ENCODE measurements at regions not wholly inside any gene's neighbourhood (a gene's known extent, or its start where the extent isn't known, plus 50 kb on each side); places are given as distances from the start of the nearest gene placed in this dataset.
A peak's percentile ranks its signal among the peaks of the same experiment; 100 is the strongest.
"Not testable (repeated sequence)": the region's sequence is repeated elsewhere in the genome, so short reads cannot be mapped to it uniquely, and the experiment has no call there.

- Mint-ChIP-seq H3K4me3 (no peak overlapping the region), H3K9me3 (no peaks in the 10 kb centered on the region), H3K27me3 (peaks cover 0 to 13% (median 4%) of the 10 kb centered on the region in 5 donors), H3K27ac (no peak overlapping the region), H3K4me1 (no peaks in the 10 kb centered on the region), H3K36me3 (no peaks in the 10 kb centered on the region)
- Histone ChIP-seq H3K27ac (ENCODE audit: low read depth, low read length) (no peak overlapping the region), H3K9me3 (ENCODE audit: control insufficient read depth in 2 of 3, low read length in 3 of 3) (no peaks in the 10 kb centered on the region), H3K36me3 (ENCODE audit: control insufficient read depth in 2 of 3, insufficient read depth in 3 of 3, low read length in 3 of 3) (no peaks in the 10 kb centered on the region), H3K4me1 (ENCODE audit: control insufficient read depth in 2 of 2, insufficient read depth in 2 of 2, low read length in 2 of 2) (no peaks in the 10 kb centered on the region), H3K4me3 (ENCODE audit: low read length) (no peak overlapping the region), H3K27me3 (ENCODE audit: control insufficient read depth in 2 of 2, insufficient read depth in 2 of 2, low read length in 2 of 2) (no peaks in the 10 kb centered on the region)
- ChIA-PET CTCF (no interaction called here), POLR2A (no interaction called here)
- intact Hi-C loops (cut with micrococcal nuclease): no loop called here
- no peak for DNase-seq
- no peak for ATAC-seq
These were observed 397.7 kb downstream of the RPS6KC1 start for GRCh38 chr1:213448776-213449175.

GRCh38 chr1:213452501-213452900 is 401.5 kb downstream of the RPS6KC1 start:
- H3K27ac ChIP-seq (ENCODE audit: low read depth, low read length): no peak overlapping the region
- no peaks in the 10 kb centered on the region for H3K4me1 ChIP-seq (ENCODE audit: control insufficient read depth in 2 of 2, insufficient read depth in 2 of 2, low read length in 2 of 2)
- POLR2A ChIA-PET: no interaction called here
- Mint-ChIP-seq H3K9me3 (peaks cover 0 to 2% (median 0%) of the 10 kb centered on the region in 11 donors), H3K27me3 (peaks cover 0 to 17% (median 0%) of the 10 kb centered on the region in 5 donors), H3K27ac (no peak overlapping the region), H3K36me3 (no peaks in the 10 kb centered on the region), H3K4me1 (no peaks in the 10 kb centered on the region), H3K4me3 (no peak overlapping the region)
- no peak overlapping the region for H3K4me3 ChIP-seq (ENCODE audit: low read length)
- intact Hi-C loops (cut with micrococcal nuclease): no loop called here
- no peaks in the 10 kb centered on the region for H3K36me3 ChIP-seq (ENCODE audit: control insufficient read depth in 2 of 3, insufficient read depth in 3 of 3, low read length in 3 of 3)
- no peaks in the 10 kb centered on the region for H3K27me3 ChIP-seq (ENCODE audit: control insufficient read depth in 2 of 2, insufficient read depth in 2 of 2, low read length in 2 of 2)
- ATAC-seq: peak; percentile 27
- CTCF ChIA-PET: no interaction called here
- H3K9me3 ChIP-seq (ENCODE audit: control insufficient read depth in 2 of 3, low read length in 3 of 3): no peaks in the 10 kb centered on the region
- no peak for DNase-seq

DNA sequence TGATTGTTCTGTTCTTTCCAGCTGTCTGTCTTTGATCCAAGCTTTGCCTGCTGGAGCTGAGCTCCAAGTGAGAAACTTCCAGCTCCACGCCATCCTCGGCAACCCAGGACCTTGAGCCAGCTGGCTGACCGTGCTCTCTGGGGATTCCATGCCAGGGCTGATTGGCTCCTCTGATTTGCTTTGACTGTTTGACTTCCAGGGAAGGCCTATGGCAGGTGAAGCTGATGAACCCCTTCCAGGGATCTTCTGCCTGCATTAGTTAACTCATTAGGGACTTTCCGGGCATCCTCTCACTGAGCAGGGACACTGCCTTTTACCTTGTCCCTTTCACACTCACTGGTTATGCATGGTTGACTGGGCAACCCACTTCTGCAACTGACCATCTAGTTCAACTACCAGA is 406.1 kb downstream of the RPS6KC1 start:
- ATAC-seq (no peak), DNase-seq (no peak)
- no peaks in the 10 kb centered on the region for H3K4me1 ChIP-seq (ENCODE audit: control insufficient read depth in 2 of 2, insufficient read depth in 2 of 2, low read length in 2 of 2)
- Mint-ChIP-seq H3K27ac (no peak overlapping the region), H3K4me3 (no peak overlapping the region), H3K4me1 (no peaks in the 10 kb centered on the region), H3K9me3 (peaks cover 0 to 12% (median 5%) of the 10 kb centered on the region in 11 donors), H3K27me3 (peaks cover 0 to 24% (median 6%) of the 10 kb centered on the region in 5 donors), H3K36me3 (no peaks in the 10 kb centered on the region)
- H3K36me3 ChIP-seq (ENCODE audit: control insufficient read depth in 2 of 3, insufficient read depth in 3 of 3, low read length in 3 of 3): no peaks in the 10 kb centered on the region
- H3K4me3 ChIP-seq (ENCODE audit: low read length): no peak overlapping the region
- CTCF ChIA-PET: no interaction called here
- no peaks in the 10 kb centered on the region for H3K27me3 ChIP-seq (ENCODE audit: control insufficient read depth in 2 of 2, insufficient read depth in 2 of 2, low read length in 2 of 2)
- H3K27ac ChIP-seq (ENCODE audit: low read depth, low read length): no peak overlapping the region
- POLR2A ChIA-PET: no interaction called here
- H3K9me3 ChIP-seq (ENCODE audit: control insufficient read depth in 2 of 3, low read length in 3 of 3): no peaks in the 10 kb centered on the region
- intact Hi-C loops (cut with micrococcal nuclease): no loop called here

GRCh38 chr1:213457733-213458132 is 406.7 kb downstream of the RPS6KC1 start:
- Mint-ChIP-seq H3K4me3 (no peak overlapping the region), H3K4me1 (no peaks in the 10 kb centered on the region), H3K36me3 (no peaks in the 10 kb centered on the region), H3K9me3 (peaks cover 0 to 12% (median 5%) of the 10 kb centered on the region in 11 donors), H3K27ac (no peak overlapping the region), H3K27me3 (peaks cover 0 to 24% (median 6%) of the 10 kb centered on the region in 5 donors)
- POLR2A ChIA-PET: no interaction called here
- CTCF ChIA-PET: no interaction called here
- H3K27ac ChIP-seq (ENCODE audit: low read depth, low read length): no peak overlapping the region
- H3K36me3 ChIP-seq (ENCODE audit: control insufficient read depth in 2 of 3, insufficient read depth in 3 of 3, low read length in 3 of 3): no peaks in the 10 kb centered on the region
- intact Hi-C loops (cut with micrococcal nuclease): no loop called here
- no peak for ATAC-seq
- no peak for DNase-seq
- H3K27me3 ChIP-seq (ENCODE audit: control insufficient read depth in 2 of 2, insufficient read depth in 2 of 2, low read length in 2 of 2): no peaks in the 10 kb centered on the region
- H3K9me3 ChIP-seq (ENCODE audit: control insufficient read depth in 2 of 3, low read length in 3 of 3): no peaks in the 10 kb centered on the region
- no peaks in the 10 kb centered on the region for H3K4me1 ChIP-seq (ENCODE audit: control insufficient read depth in 2 of 2, insufficient read depth in 2 of 2, low read length in 2 of 2)
- no peak overlapping the region for H3K4me3 ChIP-seq (ENCODE audit: low read length)

GRCh38 chr1:213462374-213462773 is 411.3 kb downstream of the RPS6KC1 start:
- CTCF ChIA-PET; intact Hi-C loops (cut with micrococcal nuclease); H3K4me3 Mint-ChIP-seq; H3K36me3 ChIP-seq (ENCODE audit: control insufficient read depth in 2 of 3, insufficient read depth in 3 of 3, low read length in 3 of 3); H3K9me3 ChIP-seq (ENCODE audit: control insufficient read depth in 2 of 3, low read length in 3 of 3); ATAC-seq; H3K27ac Mint-ChIP-seq; H3K4me1 Mint-ChIP-seq; H3K4me3 ChIP-seq (ENCODE audit: low read length); H3K36me3 Mint-ChIP-seq; DNase-seq; H3K27ac ChIP-seq (ENCODE audit: low read depth, low read length); H3K4me1 ChIP-seq (ENCODE audit: control insufficient read depth in 2 of 2, insufficient read depth in 2 of 2, low read length in 2 of 2); POLR2A ChIA-PET; H3K27me3 ChIP-seq (ENCODE audit: control insufficient read depth in 2 of 2, insufficient read depth in 2 of 2, low read length in 2 of 2): not testable (repeated sequence)
- Mint-ChIP-seq H3K9me3 (peaks cover 0 to 12% (median 5%) of the 10 kb centered on the region in 11 donors), H3K27me3 (peaks cover 0 to 24% (median 6%) of the 10 kb centered on the region in 5 donors)

DNA sequence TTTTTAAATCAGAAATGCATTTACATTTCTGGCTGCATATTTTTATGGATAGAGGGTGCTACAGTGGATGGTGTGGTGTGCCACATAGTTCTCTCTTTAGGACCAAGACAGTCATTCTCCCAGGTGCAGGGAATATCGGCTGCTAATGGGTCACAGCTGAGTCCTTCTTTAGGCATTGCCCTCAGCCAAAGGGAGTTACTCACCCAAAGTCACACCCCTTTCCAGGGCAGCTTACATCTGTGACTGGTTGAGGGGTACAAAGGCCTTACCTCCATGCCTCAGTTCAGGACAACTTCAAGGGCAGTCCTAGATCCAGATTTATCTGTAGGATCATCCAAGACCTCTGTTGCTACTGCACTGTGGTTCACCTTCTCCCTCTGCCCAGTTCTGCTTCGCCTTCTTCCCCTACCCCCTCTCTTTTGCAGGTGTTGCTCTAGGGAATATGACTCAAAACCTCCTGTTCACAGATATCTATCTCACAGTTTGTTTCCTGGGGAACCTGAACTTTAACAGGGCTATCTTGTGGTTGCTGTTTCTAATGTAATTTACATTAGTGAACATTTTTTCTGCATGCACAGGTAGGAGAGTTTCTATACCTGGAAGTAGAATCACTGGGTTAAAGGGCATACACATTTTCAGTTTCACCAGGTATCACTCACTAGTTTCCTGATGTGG is 413.9 kb downstream of the RPS6KC1 start:
- H3K4me1 ChIP-seq (ENCODE audit: control insufficient read depth in 2 of 2, insufficient read depth in 2 of 2, low read length in 2 of 2): no peaks in the 10 kb centered on the region
- DNase-seq: no peak
- Mint-ChIP-seq H3K9me3 (peaks cover 0 to 7% (median 0%) of the 10 kb centered on the region in 11 donors), H3K4me3 (no peak overlapping the region), H3K27me3 (peaks cover 0 to 20% (median 4%) of the 10 kb centered on the region in 5 donors), H3K36me3 (no peaks in the 10 kb centered on the region), H3K27ac (no peak overlapping the region), H3K4me1 (no peaks in the 10 kb centered on the region)
- no peaks in the 10 kb centered on the region for H3K36me3 ChIP-seq (ENCODE audit: control insufficient read depth in 2 of 3, insufficient read depth in 3 of 3, low read length in 3 of 3)
- H3K27me3 ChIP-seq (ENCODE audit: control insufficient read depth in 2 of 2, insufficient read depth in 2 of 2, low read length in 2 of 2): no peaks in the 10 kb centered on the region
- intact Hi-C loops (cut with micrococcal nuclease): no loop called here
- no peak overlapping the region for H3K27ac ChIP-seq (ENCODE audit: low read depth, low read length)
- no peak for ATAC-seq
- H3K4me3 ChIP-seq (ENCODE audit: low read length): no peak overlapping the region
- no peaks in the 10 kb centered on the region for H3K9me3 ChIP-seq (ENCODE audit: control insufficient read depth in 2 of 3, low read length in 3 of 3)
- ChIA-PET CTCF (no interaction called here), POLR2A (no interaction called here)

DNA sequence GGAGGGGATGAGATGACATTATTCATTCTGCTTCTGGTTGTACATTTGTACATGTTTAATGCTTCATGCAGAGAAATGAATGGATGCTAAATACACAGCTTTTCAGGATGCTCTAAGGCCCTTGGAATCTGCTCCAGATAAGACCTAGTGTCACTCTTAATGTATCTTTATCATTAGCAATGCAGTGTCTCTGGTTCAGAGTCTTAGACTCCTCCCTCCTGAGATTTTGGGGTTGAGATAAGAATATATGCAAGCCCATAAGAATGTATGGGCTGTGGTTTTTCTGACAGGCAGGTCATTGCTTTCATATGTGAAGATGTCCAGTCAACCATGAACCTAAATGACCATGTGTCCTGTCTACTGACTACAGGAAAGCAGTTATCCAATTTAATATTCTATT is 415.5 kb downstream of the RPS6KC1 start:
- ChIA-PET POLR2A (no interaction called here), CTCF (no interaction called here)
- peaks cover 0 to 11% (median 4%) of the 10 kb centered on the region in 5 donors for H3K27me3 Mint-ChIP-seq
- Histone ChIP-seq H3K4me1 (ENCODE audit: control insufficient read depth in 2 of 2, insufficient read depth in 2 of 2, low read length in 2 of 2) (no peaks in the 10 kb centered on the region), H3K4me3 (ENCODE audit: low read length) (no peak overlapping the region), H3K27me3 (ENCODE audit: control insufficient read depth in 2 of 2, insufficient read depth in 2 of 2, low read length in 2 of 2) (no peaks in the 10 kb centered on the region), H3K27ac (ENCODE audit: low read depth, low read length) (no peak overlapping the region), H3K36me3 (ENCODE audit: control insufficient read depth in 2 of 3, insufficient read depth in 3 of 3, low read length in 3 of 3) (no peaks in the 10 kb centered on the region), H3K9me3 (ENCODE audit: control insufficient read depth in 2 of 3, low read length in 3 of 3) (no peaks in the 10 kb centered on the region)
- no peaks in the 10 kb centered on the region for H3K36me3 Mint-ChIP-seq
- no peak overlapping the region for H3K4me3 Mint-ChIP-seq
- H3K27ac Mint-ChIP-seq: no peak overlapping the region
- DNase-seq: no peak
- peaks cover 0 to 3% (median 0%) of the 10 kb centered on the region in 11 donors for H3K9me3 Mint-ChIP-seq
- no peaks in the 10 kb centered on the region for H3K4me1 Mint-ChIP-seq
- no peak for ATAC-seq
- intact Hi-C loops (cut with micrococcal nuclease): no loop called here

Data from naive thymus-derived CD4-positive, alpha-beta T cell (primary cell).